Activated B cell treated with CpG ODN at 0.5 μM for 24 hours (primary cell): ENCODE measurements at regions not wholly inside any gene's neighbourhood (a gene's known extent, or its start where the extent isn't known, plus 50 kb on each side); places are given as distances from the start of the nearest gene placed in this dataset.

Experiments
- ATAC-seq: fragments of 200-7000 bp; cut with Tn5 transposase; one replicate; pipeline ENCODE4 v1.10.0; 2021; ENCODE audit warnings: low read depth, mild to moderate bottlenecking, moderate library complexity
- CTCF ChIA-PET: fragments of 350-600 bp; sonication (Branson Sonifier 250); formaldehyde crosslinking; loops from one replicate; lab custom pipeline; 2021; ENCODE audit warnings: antibody characterized with exemption; lab: Charles Lee
- POLR2A ChIA-PET: fragments of 350-600 bp; sonication (Branson Sonifier 250); formaldehyde crosslinking; loops from one replicate; lab custom pipeline; 2021; ENCODE audit warnings: antibody characterized with exemption; lab: Charles Lee
- DNase-seq: peaks from one replicate; pipeline ENCODE4 v3.0.0; 2022
- H3K27ac Mint-ChIP-seq: one replicate; pipeline ENCODE4 v1.8.0; 2020; ENCODE audit warnings: mixed read lengths
- H3K27me3 Mint-ChIP-seq: one replicate; pipeline ENCODE4 v1.8.0; 2021; ENCODE audit warnings: mixed read lengths
- H3K36me3 Mint-ChIP-seq: one replicate; pipeline ENCODE4 v1.8.0; 2021; ENCODE audit warnings: low read depth, mixed read lengths
- H3K4me1 Mint-ChIP-seq: one replicate; pipeline ENCODE4 v1.8.0; 2021; ENCODE audit warnings: mixed read lengths
- H3K4me3 Mint-ChIP-seq: one replicate; pipeline ENCODE4 v1.8.0; 2020; ENCODE audit warnings: mild to moderate bottlenecking, mixed read lengths
- H3K9me3 Mint-ChIP-seq: one replicate; pipeline ENCODE4 v1.8.0; 2020; ENCODE audit warnings: mixed read lengths
- CTCF ChIP-seq: fragments of 200-600 bp; IDR thresholded peaks from one replicate; pipeline ENCODE4 v1.8.0; 2022; ENCODE audit warnings: antibody characterized with exemption, mild to moderate bottlenecking
- intact Hi-C: fragments of 100-400 bp; cut with micrococcal nuclease; formaldehyde crosslinking; loops from one replicate; pipeline ENCODE4 v1.15.1; 2024

- POLR2A ChIA-PET, result no interaction called here
- no peak for TF ChIP-seq CTCF
- H3K4me1 Mint-ChIP-seq, result no peaks in the 10 kb centered on the region
- no peak overlapping the region for H3K4me3 Mint-ChIP-seq
- intact Hi-C loops, result no loop called here
- CTCF ChIA-PET, result no interaction called here
- ATAC-seq (no peak), DNase-seq (no peak)
- peaks cover 4% of the 10 kb centered on the region for H3K9me3 Mint-ChIP-seq
- H3K36me3 Mint-ChIP-seq, result no peaks in the 10 kb centered on the region
- H3K27ac Mint-ChIP-seq, result no peak overlapping the region
- no peaks in the 10 kb centered on the region for H3K27me3 Mint-ChIP-seq
Observed at GRCh38 chr3:18687286-18687685, 262.1 kb upstream of the SATB1 start.

GRCh38 chr3:18683900-18684299 lies 258.8 kb upstream of the SATB1 start:
- ChIA-PET CTCF (no interaction called here), POLR2A (no interaction called here)
- Mint-ChIP-seq H3K27ac (no peak overlapping the region), H3K4me3 (no peak overlapping the region), H3K27me3 (no peaks in the 10 kb centered on the region), H3K36me3 (no peaks in the 10 kb centered on the region), H3K9me3 (peaks cover 4% of the 10 kb centered on the region), H3K4me1 (no peaks in the 10 kb centered on the region)
- ATAC-seq (no peak), DNase-seq (no peak)
- intact Hi-C loops, result no loop called here
- TF ChIP-seq CTCF, result no peak

GRCh38 chr3:18681818-18682345 lies 256.7 kb upstream of the SATB1 start:
- intact Hi-C loops, result no loop called here
- POLR2A ChIA-PET, result no interaction called here
- Mint-ChIP-seq H3K4me1 (no peaks in the 10 kb centered on the region), H3K36me3 (no peaks in the 10 kb centered on the region), H3K4me3 (no peak overlapping the region), H3K27ac (no peak overlapping the region), H3K9me3 (peaks cover 4% of the 10 kb centered on the region), H3K27me3 (no peaks in the 10 kb centered on the region)
- CTCF ChIA-PET, result no interaction called here
- TF ChIP-seq CTCF, result no peak
- no peak for ATAC-seq
- DNase-seq, result no peak

GRCh38 chr3:18680758-18681157 lies 255.6 kb upstream of the SATB1 start:
- POLR2A ChIA-PET, result no interaction called here
- CTCF ChIA-PET, result no interaction called here
- DNase-seq, result no peak
- no peaks in the 10 kb centered on the region for H3K36me3 Mint-ChIP-seq
- H3K27ac Mint-ChIP-seq, result no peak overlapping the region
- H3K4me1 Mint-ChIP-seq, result no peaks in the 10 kb centered on the region
- peaks cover 4% of the 10 kb centered on the region for H3K9me3 Mint-ChIP-seq
- H3K27me3 Mint-ChIP-seq, result no peaks in the 10 kb centered on the region
- intact Hi-C loops, result no loop called here
- TF ChIP-seq CTCF, result no peak
- no peak overlapping the region for H3K4me3 Mint-ChIP-seq
- no peak for ATAC-seq

- Mint-ChIP-seq H3K27ac (no peak overlapping the region), H3K9me3 (peaks cover 4% of the 10 kb centered on the region), H3K36me3 (no peaks in the 10 kb centered on the region), H3K4me1 (no peaks in the 10 kb centered on the region), H3K27me3 (no peaks in the 10 kb centered on the region), H3K4me3 (no peak overlapping the region)
- intact Hi-C loops, result no loop called here
- ATAC-seq (no peak), DNase-seq (no peak)
- CTCF ChIA-PET, result no interaction called here
- TF ChIP-seq CTCF, result no peak
- POLR2A ChIA-PET, result interaction anchor here (0.7 kb wide), 1 partner anchor 1681 kb away, joined by 10 read pairs; no protein-coding TSS in a partner anchor
Observed at GRCh38 chr3:18679238-18679637, 254.1 kb upstream of the SATB1 start.
